Occipital lobe (tissue), 1 donor: ENCODE measurements at regions not wholly inside any gene's neighbourhood (a gene's known extent, or its start where the extent isn't known, plus 50 kb on each side); places are given as distances from the start of the nearest gene placed in this dataset.

Experiments
- DNase-seq: peaks from one replicate; lab custom pipeline; 2025; lab: John Stamatoyannopoulos, UW

DNA sequence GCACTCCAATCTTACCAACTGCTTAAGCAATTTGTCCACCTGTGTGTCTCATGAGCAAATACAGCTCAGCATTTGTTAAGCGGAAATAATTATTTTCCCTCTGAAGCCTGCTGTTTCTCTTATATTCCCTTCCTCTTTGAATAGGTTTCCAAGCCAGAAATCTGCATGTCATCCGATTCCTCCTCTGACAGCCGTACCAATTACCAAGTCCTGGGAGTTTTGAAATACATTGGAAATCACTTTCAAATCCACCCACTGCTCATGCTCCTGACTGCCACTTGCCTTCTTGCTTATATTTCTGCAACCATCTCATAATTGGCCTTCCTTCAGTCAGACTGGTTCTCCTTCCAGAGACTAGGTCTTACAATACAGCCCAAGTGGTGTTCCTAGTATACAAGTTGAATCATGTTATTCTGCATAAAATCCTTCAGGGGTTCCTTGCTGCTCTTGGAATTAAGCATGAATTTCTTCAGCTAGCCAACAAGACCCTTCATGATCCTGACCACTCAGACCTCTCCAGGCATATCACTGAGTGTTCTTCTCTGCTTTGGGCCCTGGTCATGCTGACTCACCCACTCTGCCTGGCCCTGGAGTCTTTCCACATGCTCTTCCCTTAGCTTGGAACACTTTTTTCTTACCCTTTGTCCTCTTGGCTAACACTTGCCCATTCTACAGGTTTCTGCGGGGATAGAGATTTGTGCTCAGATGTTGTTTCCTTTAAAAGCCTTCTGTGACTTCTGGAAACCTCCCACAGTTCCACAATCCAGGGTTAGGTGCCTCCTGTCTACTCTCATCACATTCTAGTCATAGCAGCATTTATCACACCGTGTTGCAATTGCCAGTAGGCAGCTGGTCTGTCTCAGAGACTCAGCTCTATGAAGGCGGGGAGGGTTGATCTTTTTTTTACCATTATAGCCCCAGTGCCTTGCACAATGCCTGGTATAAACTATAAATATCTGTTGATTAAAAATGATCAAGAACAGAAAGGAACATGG lies 157.6 kb downstream of the ARL6IP6 start:
- DNase-seq = no peak

DNA sequence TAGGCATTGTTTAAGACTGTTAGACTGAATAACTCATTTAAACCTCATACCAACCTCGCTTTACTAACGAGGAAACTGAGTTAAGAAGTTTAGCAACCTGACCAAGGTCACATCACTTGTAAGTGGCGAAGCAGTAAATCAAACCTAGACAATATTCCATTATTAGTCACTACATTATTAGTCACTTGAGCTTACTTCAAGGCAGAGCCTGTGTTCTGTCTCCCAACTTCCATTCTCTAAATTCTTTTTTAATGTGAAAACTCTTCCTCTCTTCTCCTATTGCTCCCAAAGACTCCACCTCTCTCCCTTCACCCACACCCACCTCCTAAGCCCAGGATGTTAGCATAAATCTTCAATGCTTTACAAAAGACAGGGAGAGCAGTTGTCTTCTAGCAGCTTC lies 156.5 kb downstream of the ARL6IP6 start:
- DNase-seq = no peak

DNA sequence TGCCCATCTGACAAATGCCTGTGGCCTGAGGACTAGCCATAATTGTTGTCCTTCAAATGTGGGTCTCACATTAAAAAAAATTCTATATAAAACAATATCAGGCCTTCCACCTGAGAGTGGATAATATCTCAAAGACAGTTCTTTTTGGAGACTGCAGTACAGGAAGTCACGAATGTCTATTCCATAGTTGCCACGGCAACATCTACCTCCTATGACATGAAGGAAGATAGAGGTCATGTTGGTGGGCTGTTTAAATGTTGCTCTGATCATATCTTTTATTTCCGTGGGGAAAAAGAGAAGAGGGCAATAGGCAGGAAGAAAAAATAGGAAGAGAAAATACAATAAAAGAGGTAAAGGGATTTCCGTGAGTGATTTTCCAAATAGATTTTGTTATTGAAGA lies 151.8 kb downstream of the ARL6IP6 start:
- no peak for DNase-seq

DNA sequence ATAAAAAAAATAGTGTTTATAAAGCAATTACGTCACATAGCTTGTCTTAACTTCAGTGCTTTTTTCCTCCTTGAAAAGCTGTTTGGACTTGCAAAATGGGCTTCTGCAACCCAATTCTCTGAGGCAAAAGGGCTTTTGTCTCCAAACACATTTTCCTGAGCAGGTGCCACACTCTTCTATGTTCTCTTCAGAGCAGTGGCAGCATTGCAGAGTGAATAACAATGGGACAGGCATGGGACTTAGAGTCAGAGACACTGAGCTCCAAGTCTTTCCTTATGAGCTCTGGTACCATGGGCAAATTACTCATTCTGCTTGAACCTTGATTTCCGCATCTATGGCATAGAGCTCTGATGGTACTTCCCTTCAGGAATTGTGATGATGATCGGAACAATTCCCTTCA lies 149.0 kb downstream of the ARL6IP6 start:
- no peak for DNase-seq

DNA sequence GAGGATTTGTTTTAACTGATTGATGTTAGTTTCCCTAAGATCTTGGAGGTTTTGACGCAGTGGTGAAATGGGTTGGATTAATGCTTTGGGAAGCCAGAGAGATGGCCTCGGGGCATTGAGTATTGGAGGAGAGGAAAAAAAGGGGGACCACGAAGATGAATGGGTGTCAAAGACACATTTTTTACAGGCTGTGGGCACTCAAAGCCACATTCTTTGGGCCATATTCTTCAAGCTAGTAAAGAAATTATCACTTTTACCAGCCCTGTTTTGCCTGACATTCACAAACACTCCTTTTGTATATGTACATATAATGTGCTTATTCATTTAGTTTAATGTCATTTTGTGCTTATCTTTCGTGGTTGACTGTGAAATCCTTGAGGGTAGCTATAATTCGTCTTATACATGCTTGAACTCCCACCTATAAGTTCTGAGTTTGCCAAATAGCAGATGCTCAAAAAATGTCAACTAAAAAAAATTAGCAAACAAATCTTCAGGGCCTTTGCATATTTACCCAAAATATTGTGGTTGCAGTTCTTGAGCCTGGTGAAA lies 146.3 kb downstream of the ARL6IP6 start:
- DNase-seq = no peak

DNA sequence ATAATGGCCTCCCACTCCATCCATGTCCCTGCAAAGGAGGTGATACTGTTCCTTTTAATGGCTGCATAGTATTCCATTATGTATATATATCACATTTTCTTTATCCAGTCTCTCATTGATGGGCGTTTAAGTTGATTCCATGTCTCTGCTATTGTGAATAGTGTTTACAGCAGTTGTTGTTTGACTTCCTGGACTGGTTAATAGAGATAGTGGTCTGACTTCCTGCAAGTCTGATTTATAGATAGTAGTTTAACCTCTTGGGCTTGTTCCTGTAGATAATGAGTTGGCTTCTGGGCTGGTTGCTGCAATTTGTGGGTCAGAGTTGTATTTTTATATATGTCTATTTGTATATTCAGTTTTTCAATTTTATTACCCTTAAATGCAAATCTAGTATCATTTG lies 145.4 kb downstream of the ARL6IP6 start:
- DNase-seq = no peak

DNA sequence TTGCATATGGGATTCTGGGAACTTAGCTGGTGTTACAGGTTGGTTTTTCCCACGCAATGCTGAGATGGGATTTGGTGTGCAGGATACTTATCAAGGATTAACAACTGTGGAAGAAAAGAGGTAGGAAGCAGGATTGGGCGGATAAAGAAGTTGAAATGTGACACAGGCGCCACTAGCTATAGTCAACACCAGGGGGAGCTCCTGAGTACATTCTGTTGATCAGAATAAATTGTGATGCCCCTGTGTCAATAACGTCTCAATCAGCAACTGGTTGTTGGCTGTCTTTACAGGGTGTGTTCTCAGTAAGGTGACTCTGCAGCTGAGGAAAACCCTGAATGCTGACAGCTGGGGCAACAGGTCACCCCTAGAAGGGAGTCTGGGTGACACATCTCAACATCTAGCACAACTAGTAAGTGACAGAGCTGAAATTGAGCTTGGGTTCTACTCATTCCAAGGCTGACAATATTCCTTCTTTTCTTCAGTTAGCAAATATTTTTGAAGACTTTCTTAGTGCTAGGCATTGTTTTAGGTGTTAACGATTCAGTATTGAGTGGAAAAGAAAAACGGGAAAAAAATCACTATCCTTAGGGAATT lies 143.0 kb downstream of the ARL6IP6 start:
- no peak for DNase-seq

DNA sequence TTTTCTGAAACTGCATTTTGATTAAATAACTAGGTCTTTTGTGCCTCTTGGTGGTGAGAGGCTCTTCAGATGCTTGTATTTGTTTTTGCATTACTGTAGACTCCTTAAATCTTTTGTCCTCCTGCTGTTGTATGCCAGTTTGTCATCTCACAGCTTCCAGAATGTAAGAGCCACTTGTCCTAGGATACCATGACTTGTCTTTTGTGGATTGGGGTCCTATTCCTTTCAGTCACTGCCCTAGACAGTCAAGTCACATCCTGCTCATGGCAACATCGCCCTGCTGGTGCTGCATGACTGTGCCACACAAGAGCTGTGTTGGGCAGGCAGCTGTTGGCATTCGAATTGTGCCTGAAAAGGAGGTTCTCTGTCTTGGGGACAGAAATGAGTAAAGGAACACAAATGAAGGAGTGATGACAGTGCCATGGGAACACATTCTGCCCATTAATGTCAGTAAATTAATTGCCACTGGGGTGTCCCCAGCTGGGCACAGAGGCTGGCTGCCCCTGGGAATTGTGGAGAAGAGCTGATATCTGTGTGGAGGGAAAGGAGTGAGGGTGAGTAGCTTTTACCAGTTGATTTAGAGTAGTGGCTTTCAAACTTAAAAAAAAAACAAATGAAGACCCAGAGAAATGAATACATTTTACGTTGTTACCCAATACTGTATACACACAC lies 140.3 kb downstream of the ARL6IP6 start:
- DNase-seq = no peak

DNA sequence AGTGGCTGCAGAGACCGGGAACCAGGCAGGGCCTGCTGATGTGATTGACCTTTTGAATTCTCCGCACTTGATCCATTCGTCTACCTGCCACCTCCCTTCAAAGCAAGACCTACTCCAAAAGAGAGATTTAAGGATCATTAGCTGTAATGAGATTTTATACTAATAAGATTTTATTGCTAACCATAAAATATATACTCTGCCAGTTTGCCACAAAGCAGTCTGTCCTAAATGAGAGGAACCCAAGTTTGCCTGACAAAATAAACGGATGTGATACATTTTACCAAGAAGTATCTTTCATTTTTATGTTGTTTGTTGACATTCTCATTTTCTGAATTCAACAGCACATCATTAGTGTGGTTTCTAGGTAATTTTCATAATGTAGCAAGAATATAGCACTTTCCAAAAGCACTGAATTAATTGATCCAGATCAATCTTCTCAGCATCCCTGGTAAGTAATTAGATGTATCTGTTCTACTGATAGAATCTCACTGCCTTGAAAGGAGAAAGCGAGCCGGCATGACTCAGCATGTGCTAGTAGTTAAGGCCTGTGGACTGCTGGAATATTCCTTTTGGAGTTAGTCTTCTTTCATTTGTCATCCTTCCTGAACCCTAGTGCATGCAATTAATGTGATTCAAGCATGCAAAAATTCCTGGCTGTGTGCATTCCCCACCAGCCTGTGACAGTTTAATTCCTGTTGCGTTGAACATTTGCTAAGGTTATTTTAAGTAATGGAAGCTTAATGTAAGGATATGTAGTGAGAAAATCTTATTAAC lies 128.5 kb downstream of the ARL6IP6 start:
- DNase-seq = no peak

DNA sequence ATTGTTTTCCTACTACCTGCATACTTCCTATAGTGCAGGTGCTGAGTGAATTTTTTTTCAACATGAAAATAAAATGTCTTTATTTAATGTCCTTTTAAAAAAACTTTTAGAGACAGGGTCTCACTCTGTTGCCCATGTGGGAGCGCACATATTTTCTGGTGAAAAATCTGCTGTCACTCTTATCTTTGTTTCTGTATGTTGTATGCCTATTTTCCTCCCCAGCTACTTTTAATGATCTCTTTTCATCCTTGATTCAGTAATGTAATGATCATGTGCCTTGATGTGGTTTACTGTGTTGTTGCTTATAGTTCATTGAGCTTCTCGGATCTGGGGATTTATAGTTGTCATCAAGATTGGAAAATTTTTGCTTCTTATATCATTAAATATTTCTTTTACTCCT lies 117.3 kb downstream of the ARL6IP6 start:
- no peak for DNase-seq

DNA sequence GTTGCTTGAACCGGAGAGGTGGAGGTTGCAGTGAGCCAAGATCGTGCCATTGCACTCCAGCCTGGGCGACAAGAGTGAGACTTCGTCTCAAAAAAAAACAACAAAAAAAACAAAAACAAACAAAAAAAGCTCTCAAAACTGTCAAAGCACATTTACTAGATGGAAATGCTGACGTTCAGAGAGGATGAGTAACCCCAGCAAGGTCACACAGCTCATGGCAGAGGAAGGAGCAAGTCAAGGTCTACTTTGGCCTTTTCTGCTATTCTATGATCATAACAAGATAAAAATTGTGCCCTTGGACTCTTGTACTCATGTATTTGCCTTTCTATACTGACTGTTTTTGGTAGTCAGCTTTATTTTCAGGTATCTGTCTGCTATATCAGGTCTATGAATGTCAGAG lies 109.5 kb downstream of the ARL6IP6 start:
- no peak for DNase-seq

DNA sequence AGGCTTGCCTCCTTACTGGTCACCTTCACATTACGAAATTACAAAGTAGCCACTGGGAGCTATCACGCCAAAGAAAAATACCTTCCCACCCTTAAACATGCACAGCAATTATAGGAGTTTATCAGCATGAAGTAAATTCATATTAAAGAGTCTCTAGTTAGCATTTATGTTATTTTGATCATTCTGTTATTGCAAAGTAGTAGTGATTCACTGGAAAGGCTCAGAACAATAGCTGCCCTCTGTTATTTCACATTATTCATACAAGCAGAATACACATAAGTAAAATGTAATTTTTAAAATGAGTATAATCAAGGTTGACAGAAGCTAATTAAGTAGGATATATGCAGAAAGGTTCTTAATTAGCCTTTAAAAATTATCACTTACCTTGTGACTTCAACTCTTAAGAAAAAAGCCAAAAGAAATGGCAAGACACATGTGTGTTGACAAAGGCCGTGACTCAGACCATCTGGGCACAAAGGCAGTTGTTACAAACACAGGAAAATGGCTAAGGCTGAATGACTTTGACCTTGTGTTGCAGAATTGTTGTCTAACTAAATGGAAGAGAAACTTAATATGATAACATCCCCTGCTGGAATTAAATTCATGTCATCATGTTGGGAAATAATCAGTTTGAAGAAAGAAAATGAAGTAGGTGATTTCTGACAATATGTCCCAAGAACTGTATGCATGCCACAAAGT lies 108.3 kb downstream of the ARL6IP6 start:
- DNase-seq = no peak

DNA sequence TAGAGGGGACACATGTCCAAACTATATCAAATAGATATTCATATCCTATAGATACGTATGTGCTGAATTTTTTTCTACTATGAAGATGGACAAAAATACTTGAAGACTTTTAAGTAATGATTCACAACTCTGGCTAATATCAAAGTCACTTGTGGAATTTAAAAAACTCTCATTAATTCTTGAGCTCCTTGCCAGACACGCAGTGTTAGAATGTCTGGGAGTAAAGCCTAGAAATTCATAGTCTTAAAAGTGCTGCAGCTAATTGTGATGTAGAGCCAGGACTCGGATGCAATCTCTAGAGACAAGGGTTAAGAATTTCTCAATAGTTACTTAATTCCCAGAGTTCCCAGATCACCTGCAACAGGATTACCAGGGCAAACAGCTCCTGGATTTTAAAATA lies 107.4 kb downstream of the ARL6IP6 start:
- no peak for DNase-seq

DNA sequence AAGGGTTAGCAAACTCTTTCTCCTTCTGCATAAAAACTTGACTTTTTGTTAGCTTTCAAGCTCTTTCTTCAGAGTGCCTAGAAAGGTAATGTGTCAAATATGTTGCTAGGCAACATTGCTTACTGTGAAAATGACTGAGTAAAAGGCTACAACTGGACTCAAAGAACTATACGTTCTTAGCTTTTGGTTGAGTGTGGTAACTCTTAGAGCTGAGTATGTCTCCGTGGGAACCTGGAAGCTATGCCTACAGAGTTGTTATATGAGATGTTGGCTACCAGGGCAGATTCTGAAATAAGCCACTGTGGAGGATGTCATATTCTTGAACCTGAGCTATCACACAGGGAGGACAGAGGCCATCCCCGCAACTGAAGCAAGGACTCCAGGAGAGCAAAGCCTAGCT lies 105.5 kb downstream of the ARL6IP6 start:
- no peak for DNase-seq

DNA sequence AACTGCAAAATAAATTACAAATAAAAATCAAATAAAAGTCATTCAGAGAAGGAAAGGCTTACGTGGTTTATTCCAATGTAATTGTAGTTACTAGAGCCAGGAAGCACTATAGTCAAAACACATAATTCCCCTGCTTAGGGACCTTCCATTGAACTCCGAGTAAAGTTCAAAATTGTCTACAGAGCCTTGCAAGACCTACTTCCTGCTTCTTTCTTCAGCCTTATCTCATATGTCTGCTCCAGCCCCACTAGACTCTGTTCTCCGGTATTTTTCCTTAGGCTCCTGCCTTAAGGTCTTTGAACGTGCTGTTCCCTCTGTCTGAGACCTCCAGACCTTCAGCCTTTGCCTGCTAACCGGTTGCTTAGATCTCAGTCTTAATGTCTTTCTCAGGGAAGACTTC lies 104.3 kb downstream of the ARL6IP6 start:
- DNase-seq = no peak

DNA sequence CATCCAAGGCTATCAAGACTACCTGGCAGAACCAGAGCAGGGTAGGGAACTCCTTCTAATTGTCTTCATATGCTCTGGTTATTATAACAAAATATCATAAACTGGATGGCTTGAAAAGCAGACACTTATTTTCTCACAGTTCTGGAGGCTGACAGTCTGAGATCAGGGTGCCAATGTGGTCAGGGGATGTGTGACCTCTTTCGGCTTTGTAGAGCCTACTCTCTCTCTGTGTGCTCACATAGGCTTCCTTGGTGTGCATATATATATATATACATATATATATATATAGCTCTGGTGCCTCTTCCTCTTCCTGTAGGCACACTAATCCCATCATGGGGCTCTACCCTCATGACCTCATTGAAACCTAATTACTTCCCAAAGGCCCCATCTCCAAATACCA lies 101.6 kb downstream of the ARL6IP6 start:
- no peak for DNase-seq

DNA sequence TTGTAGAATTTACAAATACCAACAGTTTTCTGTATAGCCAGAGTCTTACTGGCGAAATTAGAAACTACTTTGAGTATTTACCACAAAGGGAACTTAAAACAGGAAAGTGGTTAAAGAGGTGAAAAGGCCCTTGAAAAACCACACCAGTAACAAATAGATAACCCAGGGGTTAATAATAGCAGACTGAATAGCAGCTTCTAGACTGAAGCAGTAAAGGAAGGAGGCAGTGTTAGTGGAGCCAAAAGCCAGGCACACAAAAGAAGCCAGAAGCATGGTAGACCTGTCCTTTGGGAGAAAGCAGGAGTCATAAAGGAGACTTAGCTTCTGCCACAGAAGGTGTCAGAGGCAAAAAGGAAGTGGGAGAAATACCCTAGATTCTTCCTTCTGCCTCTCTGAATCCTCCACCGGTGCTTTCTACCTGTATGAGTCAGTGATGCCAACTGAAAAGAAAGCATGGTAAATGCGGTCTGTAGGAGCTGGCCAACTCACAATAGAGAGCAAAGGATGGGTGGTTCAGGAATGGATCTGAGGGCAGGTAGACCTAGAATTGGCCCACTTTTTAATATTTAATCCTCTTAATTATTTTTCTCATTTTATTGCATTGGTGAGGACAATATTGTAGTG lies 97.3 kb downstream of the ARL6IP6 start:
- no peak for DNase-seq

DNA sequence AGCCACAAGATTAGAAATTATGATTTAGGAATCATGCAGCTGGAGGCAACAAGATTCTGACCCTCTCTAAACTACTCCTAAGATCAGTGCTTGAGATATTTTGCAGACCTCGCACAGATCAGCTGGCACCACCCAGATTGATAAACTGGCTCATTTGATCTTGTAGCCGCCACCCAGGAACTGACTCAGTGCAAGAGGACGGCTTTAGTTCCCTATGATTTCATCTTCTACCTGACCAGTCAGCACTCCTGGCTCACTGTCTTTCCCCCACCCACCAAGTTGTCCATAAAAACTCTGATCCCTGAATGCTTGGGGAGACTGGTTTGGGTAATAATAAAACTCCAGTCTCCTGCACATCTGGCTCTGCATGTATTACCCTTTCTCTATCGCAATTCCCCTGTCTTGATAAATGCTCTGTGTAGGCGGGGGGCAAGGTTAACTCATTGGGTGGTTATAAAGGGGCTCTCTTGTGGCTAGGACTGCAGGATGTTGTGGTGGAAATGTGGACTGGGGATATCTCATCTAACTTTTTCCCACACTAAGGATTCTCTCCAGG lies 96.1 kb downstream of the ARL6IP6 start:
- DNase-seq = no peak

DNA sequence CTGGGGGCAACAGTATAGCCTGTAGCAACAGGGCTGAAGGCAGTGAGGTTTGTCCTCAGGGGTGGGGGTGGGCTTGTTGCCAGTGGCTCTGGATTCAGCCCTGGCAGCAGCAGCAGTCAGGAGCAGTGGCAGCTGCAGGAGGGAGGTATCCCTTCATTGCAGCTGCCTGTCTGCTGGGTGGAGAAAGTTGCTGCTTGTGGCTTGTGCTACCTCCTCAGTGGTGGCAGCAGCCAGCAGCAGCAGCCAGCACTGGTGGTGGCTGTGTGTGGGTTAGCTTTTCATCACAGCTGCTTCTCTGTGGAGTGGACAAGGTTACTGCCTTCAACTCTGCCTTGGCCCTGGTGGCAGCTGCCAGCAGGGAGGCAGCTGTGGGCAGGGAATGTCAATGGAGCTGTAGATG lies 94.9 kb downstream of the ARL6IP6 start:
- no peak for DNase-seq
